Osteocyte (in vitro differentiated cells): ENCODE measurements at regions not wholly inside any gene's neighbourhood (a gene's known extent, or its start where the extent isn't known, plus 50 kb on each side); places are given as distances from the start of the nearest gene placed in this dataset.
"Not testable (repeated sequence)": the region's sequence is repeated elsewhere in the genome, so short reads cannot be mapped to it uniquely, and the experiment has no call there.

ENCODE experiments used
- DNase-seq: peaks from one replicate; pipeline ENCODE4 v3.0.0; 2021; ENCODE audit warnings: mixed read lengths; ENCODE audit not compliant: unreplicated experiment; ENCODE audit errors: extremely low spot score
- H3K27ac Mint-ChIP-seq: one replicate; pipeline ENCODE4 v1.8.0; 2021; ENCODE audit warnings: mild to moderate bottlenecking, mixed read lengths; ENCODE audit not compliant: unreplicated experiment
- H3K27me3 Mint-ChIP-seq: one replicate; pipeline ENCODE4 v1.8.0; 2021; ENCODE audit warnings: mixed read lengths; ENCODE audit not compliant: unreplicated experiment
- H3K36me3 Mint-ChIP-seq: one replicate; pipeline ENCODE4 v1.8.0; 2021; ENCODE audit warnings: mixed read lengths; ENCODE audit not compliant: unreplicated experiment
- H3K4me1 Mint-ChIP-seq: one replicate; pipeline ENCODE4 v1.8.0; 2021; ENCODE audit warnings: mixed read lengths; ENCODE audit not compliant: unreplicated experiment
- H3K4me3 Mint-ChIP-seq: one replicate; pipeline ENCODE4 v1.8.0; 2021; ENCODE audit warnings: mild to moderate bottlenecking, moderate library complexity, mixed read lengths; ENCODE audit not compliant: unreplicated experiment
- H3K9me3 Mint-ChIP-seq: one replicate; pipeline ENCODE4 v1.8.0; 2021; ENCODE audit warnings: mixed read lengths; ENCODE audit not compliant: unreplicated experiment
- CTCF ChIP-seq: fragments of 200-600 bp; sonication (generic); IDR thresholded peaks from 2 replicates; pipeline ENCODE4 v1.5.0; 2021; ENCODE audit warnings: antibody characterized with exemption, mild to moderate bottlenecking, moderate library complexity

DNA sequence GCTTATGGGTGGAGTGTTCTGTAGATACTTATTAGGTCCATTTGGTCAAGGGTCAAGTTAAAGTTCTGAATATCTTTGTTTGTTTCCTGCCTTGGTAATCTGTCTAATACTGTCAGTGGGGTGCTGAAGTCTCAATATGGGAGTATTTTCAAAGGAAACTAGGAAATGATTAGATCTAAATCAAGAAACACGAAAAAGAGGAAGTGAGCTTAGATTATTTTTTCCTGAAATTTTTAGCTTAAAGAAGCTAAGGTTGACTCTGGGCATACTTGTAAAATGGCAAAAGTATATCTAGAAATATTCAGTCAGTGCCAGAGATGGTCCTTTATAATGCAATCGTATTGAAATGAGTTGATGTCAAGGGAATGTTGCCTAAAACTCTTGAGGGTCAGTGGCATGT lies 313.5 kb downstream of the ICE1 start:
- Mint-ChIP-seq H3K9me3 (peaks cover 22% of the 10 kb centered on the region), H3K4me1 (no peaks in the 10 kb centered on the region), H3K4me3 (no peak overlapping the region), H3K27me3 (no peaks in the 10 kb centered on the region), H3K27ac (no peak overlapping the region), H3K36me3 (no peaks in the 10 kb centered on the region)
- TF ChIP-seq CTCF: no peak
- no peak for DNase-seq

- not testable (repeated sequence) for H3K4me3 Mint-ChIP-seq, H3K36me3 Mint-ChIP-seq, DNase-seq, H3K27ac Mint-ChIP-seq, H3K27me3 Mint-ChIP-seq, H3K4me1 Mint-ChIP-seq
- peaks cover 26% of the 10 kb centered on the region for H3K9me3 Mint-ChIP-seq
Observed at GRCh38 chr5:5733058-5733457, 310.6 kb downstream of the ICE1 start.

- TF ChIP-seq CTCF: no peak
- Mint-ChIP-seq H3K4me3 (no peak overlapping the region), H3K27ac (no peak overlapping the region), H3K36me3 (no peaks in the 10 kb centered on the region), H3K4me1 (no peaks in the 10 kb centered on the region), H3K9me3 (peaks cover 20% of the 10 kb centered on the region), H3K27me3 (no peaks in the 10 kb centered on the region)
- DNase-seq: no peak
Observed at GRCh38 chr5:5726401-5726800, 303.9 kb downstream of the ICE1 start.

GRCh38 chr5:5721881-5722280 lies 299.4 kb downstream of the ICE1 start:
- H3K4me3 Mint-ChIP-seq: no peak overlapping the region

DNA sequence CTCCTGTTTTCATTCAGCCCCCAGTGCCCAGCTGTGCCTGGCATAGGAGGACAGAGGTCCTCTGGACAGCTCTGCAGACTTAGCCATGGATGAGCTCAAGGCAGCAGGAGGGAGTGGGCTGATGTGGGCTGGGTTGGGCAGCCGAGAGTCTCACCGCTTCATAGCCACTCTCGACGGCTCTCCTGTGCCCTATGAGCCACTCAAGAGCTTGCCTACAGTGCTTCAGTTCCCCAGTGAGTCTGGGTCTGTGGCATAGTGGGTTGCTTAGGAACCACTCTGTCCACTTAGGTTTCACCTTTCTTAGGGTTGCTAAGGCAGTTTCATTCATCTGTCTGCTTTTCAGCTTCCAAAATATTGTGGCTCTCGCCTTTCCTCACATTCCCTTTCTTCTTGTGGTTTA lies 296.8 kb downstream of the ICE1 start:
- no peak for DNase-seq
- Mint-ChIP-seq H3K27ac (no peak overlapping the region), H3K4me1 (no peaks in the 10 kb centered on the region), H3K36me3 (no peaks in the 10 kb centered on the region), H3K4me3 (no peak overlapping the region), H3K27me3 (no peaks in the 10 kb centered on the region), H3K9me3 (peaks cover 22% of the 10 kb centered on the region)
- TF ChIP-seq CTCF: no peak

More at GRCh38 chr5:5721881-5722280, 299.4 kb downstream of the ICE1 start:
- no peaks in the 10 kb centered on the region for H3K36me3 Mint-ChIP-seq
- H3K9me3 Mint-ChIP-seq: peaks cover 16% of the 10 kb centered on the region
- no peak overlapping the region for H3K27ac Mint-ChIP-seq
- no peaks in the 10 kb centered on the region for H3K27me3 Mint-ChIP-seq
- DNase-seq: no peak
- no peaks in the 10 kb centered on the region for H3K4me1 Mint-ChIP-seq
- TF ChIP-seq CTCF: no peak

DNA sequence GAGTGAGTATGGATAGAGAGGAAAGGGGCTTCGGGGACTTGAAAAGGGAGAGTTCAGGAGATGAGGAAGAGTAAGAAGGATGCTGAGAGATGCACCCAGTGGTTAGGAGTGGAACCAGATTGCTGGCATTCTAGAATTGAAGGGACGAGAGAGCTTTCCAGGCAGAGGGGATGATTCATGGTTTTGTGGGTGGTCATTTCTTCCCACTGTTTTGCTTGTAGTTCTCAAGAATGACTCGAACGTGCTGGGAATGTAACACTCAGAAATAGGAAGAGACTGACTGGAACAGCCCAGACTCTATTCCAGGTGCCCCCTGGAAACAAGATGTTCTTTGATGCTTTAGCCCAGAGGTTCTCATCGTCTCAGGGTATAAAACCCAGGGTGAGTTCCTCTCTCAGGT lies 294.2 kb downstream of the ICE1 start:
- Mint-ChIP-seq H3K36me3 (no peaks in the 10 kb centered on the region), H3K4me1 (no peaks in the 10 kb centered on the region), H3K9me3 (peaks cover 30% of the 10 kb centered on the region), H3K27ac (no peak overlapping the region), H3K4me3 (no peak overlapping the region), H3K27me3 (no peaks in the 10 kb centered on the region)
- DNase-seq: no peak
- TF ChIP-seq CTCF: no peak
